Nucleus accumbens (tissue), 56 donors: ENCODE measurements at regions not wholly inside any gene's neighbourhood (a gene's known extent, or its start where the extent isn't known, plus 50 kb on each side); places are given as distances from the start of the nearest gene placed in this dataset.
"Not testable (repeated sequence)": the region's sequence is repeated elsewhere in the genome, so short reads cannot be mapped to it uniquely, and the experiment has no call there.

Source experiments
- DNase-seq, 56 donors: peaks; one replicate each; lab custom pipeline; 2025; lab: John Stamatoyannopoulos, UW

GRCh38 chr16:88198457-88199295 is 184.1 kb upstream of the ZNF469 start:
- not testable (repeated sequence) for DNase-seq

GRCh38 chr16:88199296-88200153 is 183.2 kb upstream of the ZNF469 start:
- DNase-seq, result not testable (repeated sequence)

- not testable (repeated sequence) for DNase-seq
These were observed 182.4 kb upstream of the ZNF469 start for GRCh38 chr16:88200154-88200895.

GRCh38 chr16:88200896-88201185 is 181.9 kb upstream of the ZNF469 start:
- no peak for DNase-seq

GRCh38 chr16:88201611-88202010 is 181.1 kb upstream of the ZNF469 start:
- DNase-seq, result not testable (repeated sequence)

GRCh38 chr16:88202207-88202745 is 180.5 kb upstream of the ZNF469 start:
- no peak for DNase-seq

- not testable (repeated sequence) for DNase-seq
These were observed 179.7 kb upstream of the ZNF469 start for GRCh38 chr16:88202856-88203681.

- DNase-seq, result not testable (repeated sequence)
These were observed 178.3 kb upstream of the ZNF469 start for GRCh38 chr16:88204131-88205110.

- not testable (repeated sequence) for DNase-seq
These were observed 177.3 kb upstream of the ZNF469 start for GRCh38 chr16:88205482-88205881.

GRCh38 chr16:88206006-88206405 is 176.8 kb upstream of the ZNF469 start:
- not testable (repeated sequence) for DNase-seq

GRCh38 chr16:88206516-88206915 is 176.2 kb upstream of the ZNF469 start:
- DNase-seq, result not testable (repeated sequence)

- DNase-seq, result no peak
These were observed 174.6 kb upstream of the ZNF469 start for GRCh38 chr16:88208112-88208511.

GRCh38 chr16:88208776-88209175 is 174.0 kb upstream of the ZNF469 start:
- not testable (repeated sequence) for DNase-seq

- not testable (repeated sequence) for DNase-seq
These were observed 173.2 kb upstream of the ZNF469 start for GRCh38 chr16:88209579-88209978.

- DNase-seq, result not testable (repeated sequence)
These were observed 168.8 kb upstream of the ZNF469 start for GRCh38 chr16:88213937-88214336.

GRCh38 chr16:88221001-88221761 is 161.6 kb upstream of the ZNF469 start:
- not testable (repeated sequence) for DNase-seq

GRCh38 chr16:88223696-88224095 is 159.1 kb upstream of the ZNF469 start:
- DNase-seq, result not testable (repeated sequence)
